ENCODE measurements at regions not wholly inside any gene's neighbourhood (a gene's known extent, or its start where the extent isn't known, plus 50 kb on each side); places are given as distances from the start of the nearest gene placed in this dataset.

DNA sequence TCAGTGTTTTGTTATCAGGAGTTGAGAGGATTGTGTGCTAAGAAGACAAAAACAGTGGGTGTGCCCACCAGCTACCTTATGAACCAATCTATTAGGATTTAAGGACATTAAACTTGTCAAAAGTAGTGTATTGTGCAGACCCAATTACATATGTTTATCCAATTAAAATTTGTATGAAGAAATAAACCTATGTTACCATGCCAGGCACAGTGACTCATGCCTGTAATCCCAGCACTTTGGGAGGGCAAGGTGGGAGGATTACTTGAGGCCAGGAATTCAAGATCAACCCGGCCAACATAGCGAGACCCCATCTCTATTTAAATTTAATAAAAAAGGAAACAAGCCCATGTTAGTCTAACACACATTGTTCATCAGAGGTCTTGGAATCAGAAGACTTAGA, 162.2 kb downstream of the IRS1 start:
- no peaks in the 10 kb centered on the region for H3K9me2 ChIP-seq (replicated peaks; ENCODE audit: insufficient read depth)
- peaks cover 2% of the 10 kb centered on the region for H3K4me1 ChIP-seq (ENCODE audit: insufficient read depth)
- H3K27ac ChIP-seq: no peak overlapping the region
- no peak overlapping the region for H2AFZ ChIP-seq
- no peaks in the 10 kb centered on the region for H3K27me3 ChIP-seq
- no peaks in the 10 kb centered on the region for H3K36me3 ChIP-seq (replicated peaks; ENCODE audit: insufficient read depth, low read depth)
- WGBS (ENCODE audit: low lambda C conversion rate, missing lambda C conversion rate): 87% methylated on average over 2 of the region's 2 CpGs
- H3K9me3 ChIP-seq (ENCODE audit: low read depth): peaks cover 4% of the 10 kb centered on the region
- DNase-seq (ENCODE audit: low spot score): no peak
- H3K4me2 ChIP-seq: no peak overlapping the region
- TF ChIP-seq EZH2phosphoT487 (IDR thresholded peaks at IDR 0.05; ENCODE audit: low read depth, severe bottlenecking, unreplicated experiment) (no peak), EZH2 (IDR thresholded peaks at IDR 0.05; ENCODE audit: borderline replicate concordance) (no peak)
- TF ChIP-seq, protein P1, sequence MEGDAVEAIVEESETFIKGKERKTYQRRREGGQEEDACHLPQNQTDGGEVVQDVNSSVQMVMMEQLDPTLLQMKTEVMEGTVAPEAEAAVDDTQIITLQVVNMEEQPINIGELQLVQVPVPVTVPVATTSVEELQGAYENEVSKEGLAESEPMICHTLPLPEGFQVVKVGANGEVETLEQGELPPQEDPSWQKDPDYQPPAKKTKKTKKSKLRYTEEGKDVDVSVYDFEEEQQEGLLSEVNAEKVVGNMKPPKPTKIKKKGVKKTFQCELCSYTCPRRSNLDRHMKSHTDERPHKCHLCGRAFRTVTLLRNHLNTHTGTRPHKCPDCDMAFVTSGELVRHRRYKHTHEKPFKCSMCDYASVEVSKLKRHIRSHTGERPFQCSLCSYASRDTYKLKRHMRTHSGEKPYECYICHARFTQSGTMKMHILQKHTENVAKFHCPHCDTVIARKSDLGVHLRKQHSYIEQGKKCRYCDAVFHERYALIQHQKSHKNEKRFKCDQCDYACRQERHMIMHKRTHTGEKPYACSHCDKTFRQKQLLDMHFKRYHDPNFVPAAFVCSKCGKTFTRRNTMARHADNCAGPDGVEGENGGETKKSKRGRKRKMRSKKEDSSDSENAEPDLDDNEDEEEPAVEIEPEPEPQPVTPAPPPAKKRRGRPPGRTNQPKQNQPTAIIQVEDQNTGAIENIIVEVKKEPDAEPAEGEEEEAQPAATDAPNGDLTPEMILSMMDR (IDR thresholded peaks at IDR 0.05; ENCODE audit: poor library complexity): no peak
- no peaks in the 10 kb centered on the region for H4K20me1 ChIP-seq (ENCODE audit: insufficient read depth, poor library complexity, severe bottlenecking)
- H3K4me3 ChIP-seq: no peak overlapping the region
- H3K79me2 ChIP-seq: no peaks in the 10 kb centered on the region

DNA sequence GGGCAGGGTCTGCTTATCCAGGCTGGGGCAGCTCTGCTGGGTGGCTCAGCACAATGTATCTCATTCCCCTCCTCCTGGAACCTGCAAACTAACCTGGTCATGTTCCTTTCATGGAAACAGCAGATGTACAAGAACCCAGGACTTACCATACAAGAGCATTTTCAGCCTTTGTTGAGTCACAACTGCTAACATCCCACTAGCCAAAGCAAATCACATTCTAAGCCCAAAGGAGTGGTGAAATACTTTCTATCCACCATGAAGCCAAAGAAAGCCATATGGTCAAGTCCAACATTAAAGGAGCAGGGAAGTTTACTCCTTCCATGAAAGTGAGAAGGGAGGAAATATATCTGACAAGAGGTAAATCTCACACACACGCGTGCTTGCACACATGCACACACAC, 163.0 kb downstream of the IRS1 start:
- 98% methylated on average over 2 of the region's 2 CpGs for WGBS (ENCODE audit: low lambda C conversion rate, missing lambda C conversion rate)
- Histone ChIP-seq H3K27me3 (no peaks in the 10 kb centered on the region), H3K79me2 (no peaks in the 10 kb centered on the region), H4K20me1 (ENCODE audit: insufficient read depth, poor library complexity, severe bottlenecking) (no peaks in the 10 kb centered on the region), H3K4me3 (no peak overlapping the region), H3K9me3 (ENCODE audit: low read depth) (peaks cover 4% of the 10 kb centered on the region), H3K9me2 (replicated peaks; ENCODE audit: insufficient read depth) (no peaks in the 10 kb centered on the region), H3K4me1 (ENCODE audit: insufficient read depth) (peaks cover 6% of the 10 kb centered on the region), H2AFZ (no peak overlapping the region), H3K27ac (no peak overlapping the region), H3K4me2 (no peak overlapping the region), H3K36me3 (replicated peaks; ENCODE audit: insufficient read depth, low read depth) (no peaks in the 10 kb centered on the region)
- TF ChIP-seq EZH2 (IDR thresholded peaks at IDR 0.05; ENCODE audit: borderline replicate concordance) (no peak), EZH2phosphoT487 (IDR thresholded peaks at IDR 0.05; ENCODE audit: low read depth, severe bottlenecking, unreplicated experiment) (no peak)
- DNase-seq (ENCODE audit: low spot score): no peak

DNA sequence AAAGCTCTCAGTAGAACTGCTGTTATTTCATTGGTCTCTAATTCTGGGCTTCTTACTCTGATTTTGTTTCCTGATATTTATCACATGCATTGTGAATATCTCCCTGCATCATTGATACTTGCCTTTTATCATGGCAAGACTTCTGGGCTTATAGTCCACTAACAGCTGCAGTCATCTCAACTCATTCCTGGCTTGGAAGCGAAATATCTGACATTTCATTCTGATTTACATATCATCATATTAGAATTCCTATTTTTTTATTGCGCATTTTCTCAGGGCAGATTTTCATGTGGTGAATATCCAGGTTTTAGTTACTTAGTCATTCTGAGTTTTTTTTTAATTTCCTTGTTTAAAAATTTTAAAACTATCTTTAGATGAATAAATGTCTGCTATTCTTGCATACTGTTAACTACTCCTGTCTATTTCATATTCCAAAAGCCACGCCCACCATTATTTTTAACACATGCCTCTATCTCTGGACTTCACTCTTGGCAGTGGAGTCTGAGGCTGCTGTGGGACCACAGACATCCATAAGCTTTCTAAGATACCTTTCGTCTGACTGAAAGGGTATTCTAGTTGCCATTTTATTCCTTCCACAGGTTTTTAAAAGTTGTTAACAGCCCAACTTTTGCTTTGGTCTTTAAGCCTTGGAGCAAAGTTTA, 164.5 kb downstream of the IRS1 start:
- H2AFZ ChIP-seq: no peak overlapping the region
- TF ChIP-seq EZH2phosphoT487 (IDR thresholded peaks at IDR 0.05; ENCODE audit: low read depth, severe bottlenecking, unreplicated experiment) (no peak), EZH2 (IDR thresholded peaks at IDR 0.05; ENCODE audit: borderline replicate concordance) (no peak)
- TF ChIP-seq, protein P1 (IDR thresholded peaks at IDR 0.05; ENCODE audit: poor library complexity): no peak
- no peak overlapping the region for H3K4me3 ChIP-seq
- WGBS (ENCODE audit: low lambda C conversion rate, missing lambda C conversion rate): 97% methylated on average over 4 of the region's 4 CpGs
- no peaks in the 10 kb centered on the region for H3K9me3 ChIP-seq (ENCODE audit: low read depth)
- H3K79me2 ChIP-seq: no peaks in the 10 kb centered on the region
- H3K9me2 ChIP-seq (replicated peaks; ENCODE audit: insufficient read depth): no peaks in the 10 kb centered on the region
- peaks cover 6% of the 10 kb centered on the region for H3K4me1 ChIP-seq (ENCODE audit: insufficient read depth)
- H3K27ac ChIP-seq: no peak overlapping the region
- H3K4me2 ChIP-seq: no peak overlapping the region
- H3K27me3 ChIP-seq: no peaks in the 10 kb centered on the region
- H3K36me3 ChIP-seq (replicated peaks; ENCODE audit: insufficient read depth, low read depth): no peaks in the 10 kb centered on the region
- H4K20me1 ChIP-seq (ENCODE audit: insufficient read depth, poor library complexity, severe bottlenecking): no peaks in the 10 kb centered on the region
- DNase-seq (ENCODE audit: low spot score): no peak

DNA sequence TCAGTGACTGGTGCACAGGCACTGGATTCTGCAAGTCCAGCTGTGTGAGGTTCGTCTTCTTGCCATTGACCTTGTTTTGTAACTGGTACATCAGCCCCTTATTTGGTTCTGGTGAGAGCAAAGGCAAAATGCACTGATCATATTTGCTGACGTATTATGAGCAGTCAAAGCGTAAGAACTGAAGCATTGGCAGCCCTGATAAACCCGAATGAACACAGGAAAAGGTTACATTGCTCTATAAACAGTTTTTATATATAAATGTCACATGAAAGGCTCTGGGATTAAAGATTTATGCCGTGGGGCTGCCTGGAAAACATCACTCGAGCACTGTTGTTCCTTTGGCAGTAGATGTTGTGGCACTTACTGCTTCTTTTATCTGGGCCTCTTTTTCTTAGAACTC, 167.9 kb downstream of the IRS1 start:
- Histone ChIP-seq H4K20me1 (ENCODE audit: insufficient read depth, poor library complexity, severe bottlenecking) (no peaks in the 10 kb centered on the region), H3K4me1 (ENCODE audit: insufficient read depth) (peaks cover 6% of the 10 kb centered on the region), H2AFZ (no peak overlapping the region), H3K79me2 (no peaks in the 10 kb centered on the region), H3K27ac (peak overlapping the region; percentile 36), H3K27me3 (no peaks in the 10 kb centered on the region), H3K36me3 (replicated peaks; ENCODE audit: insufficient read depth, low read depth) (no peaks in the 10 kb centered on the region), H3K9me3 (ENCODE audit: low read depth) (no peaks in the 10 kb centered on the region), H3K9me2 (replicated peaks; ENCODE audit: insufficient read depth) (no peaks in the 10 kb centered on the region), H3K4me3 (no peak overlapping the region), H3K4me2 (no peak overlapping the region)
- TF ChIP-seq EZH2phosphoT487 (IDR thresholded peaks at IDR 0.05; ENCODE audit: low read depth, severe bottlenecking, unreplicated experiment) (peak; percentile 82), EZH2 (IDR thresholded peaks at IDR 0.05; ENCODE audit: borderline replicate concordance) (no peak)
- 32% methylated on average over 6 of the region's 6 CpGs for WGBS (ENCODE audit: low lambda C conversion rate, missing lambda C conversion rate)
- peak; percentile 39 for DNase-seq (ENCODE audit: low spot score)

Data from hepatocyte (in vitro differentiated cells).